KMS-11 (cell line): ENCODE measurements at regions not wholly inside any gene's neighbourhood (a gene's known extent, or its start where the extent isn't known, plus 50 kb on each side); places are given as distances from the start of the nearest gene placed in this dataset.

Experiments
- H2AFZ ChIP-seq: fragments of 200-600 bp; sonication (generic); 2 replicates; pipeline ENCODE4 v1.6.1; 2016; ENCODE audit warnings: antibody characterized with exemption, mixed run types, low read depth
- H3K27ac ChIP-seq: fragments of 200-600 bp; sonication (generic); 2 replicates; pipeline ENCODE4 v1.6.1; 2016; ENCODE audit warnings: mild to moderate bottlenecking, mixed run types
- H3K27me3 ChIP-seq: fragments of 200-600 bp; sonication (generic); 2 replicates; pipeline ENCODE4 v1.6.1; 2017; ENCODE audit warnings: mild to moderate bottlenecking, low read depth, mixed run types, moderate library complexity; ENCODE audit not compliant: insufficient read depth
- H3K36me3 ChIP-seq: fragments of 200-600 bp; sonication (generic); 2 replicates; pipeline ENCODE4 v1.6.1; 2017; ENCODE audit warnings: mild to moderate bottlenecking, mixed run types; ENCODE audit not compliant: insufficient read depth
- H3K4me1 ChIP-seq: fragments of 200-600 bp; sonication (generic); 2 replicates; pipeline ENCODE4 v1.6.1; 2016; ENCODE audit warnings: mild to moderate bottlenecking, low read depth, mixed run types; ENCODE audit not compliant: poor library complexity, severe bottlenecking
- H3K4me2 ChIP-seq: fragments of 200-600 bp; sonication (generic); 2 replicates; pipeline ENCODE4 v1.7.0; 2016; ENCODE audit warnings: mild to moderate bottlenecking, mixed run types
- H3K4me3 ChIP-seq: fragments of 200-600 bp; sonication (generic); IDR thresholded peaks from 2 replicates; pipeline ENCODE4 v1.6.1; 2017; ENCODE audit warnings: low read depth, low read length, mixed read lengths; ENCODE audit not compliant: insufficient read depth
- H3K79me2 ChIP-seq: fragments of 200-600 bp; sonication (generic); 2 replicates; pipeline ENCODE4 v1.6.1; 2016; ENCODE audit warnings: low read depth, mixed run types; ENCODE audit not compliant: insufficient read depth
- H3K9ac ChIP-seq: fragments of 200-600 bp; sonication (generic); 2 replicates; pipeline ENCODE4 v1.6.1; 2016; ENCODE audit warnings: mild to moderate bottlenecking, mixed run types
- H4K20me1 ChIP-seq: fragments of 200-600 bp; sonication (generic); 2 replicates; pipeline ENCODE4 v1.6.1; 2016; ENCODE audit warnings: mild to moderate bottlenecking, mixed run types; ENCODE audit not compliant: insufficient read depth
- TF ChIP-seq, protein P1 (sequence below): fragments of 200-600 bp; sonication (generic); conservative IDR thresholded peaks from 2 replicates; pipeline ENCODE4 v1.6.1; 2017; ENCODE audit warnings: low read depth, mild to moderate bottlenecking, antibody characterized with exemption, low read length, moderate library complexity, mixed read lengths

DNA sequence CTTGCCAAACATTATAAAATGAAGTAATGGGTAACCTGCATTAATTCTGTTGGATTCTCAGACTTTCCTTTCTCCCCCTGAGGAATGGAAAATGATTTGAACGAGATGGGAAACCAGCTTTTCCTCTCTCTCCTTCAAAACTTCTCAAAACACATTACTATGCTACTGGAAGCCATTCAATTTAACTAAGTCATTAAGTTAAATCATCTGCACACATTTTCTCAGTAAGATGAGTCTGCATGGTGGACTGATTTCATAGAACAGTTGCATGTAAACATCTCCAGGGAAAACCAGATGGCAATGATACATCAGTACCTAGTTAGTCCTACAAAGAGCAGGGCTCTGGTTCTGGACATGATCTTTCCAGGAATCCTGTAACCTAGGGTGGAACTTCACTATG is 59.9 kb downstream of the BMP4 start:
- TF ChIP-seq, protein P1, sequence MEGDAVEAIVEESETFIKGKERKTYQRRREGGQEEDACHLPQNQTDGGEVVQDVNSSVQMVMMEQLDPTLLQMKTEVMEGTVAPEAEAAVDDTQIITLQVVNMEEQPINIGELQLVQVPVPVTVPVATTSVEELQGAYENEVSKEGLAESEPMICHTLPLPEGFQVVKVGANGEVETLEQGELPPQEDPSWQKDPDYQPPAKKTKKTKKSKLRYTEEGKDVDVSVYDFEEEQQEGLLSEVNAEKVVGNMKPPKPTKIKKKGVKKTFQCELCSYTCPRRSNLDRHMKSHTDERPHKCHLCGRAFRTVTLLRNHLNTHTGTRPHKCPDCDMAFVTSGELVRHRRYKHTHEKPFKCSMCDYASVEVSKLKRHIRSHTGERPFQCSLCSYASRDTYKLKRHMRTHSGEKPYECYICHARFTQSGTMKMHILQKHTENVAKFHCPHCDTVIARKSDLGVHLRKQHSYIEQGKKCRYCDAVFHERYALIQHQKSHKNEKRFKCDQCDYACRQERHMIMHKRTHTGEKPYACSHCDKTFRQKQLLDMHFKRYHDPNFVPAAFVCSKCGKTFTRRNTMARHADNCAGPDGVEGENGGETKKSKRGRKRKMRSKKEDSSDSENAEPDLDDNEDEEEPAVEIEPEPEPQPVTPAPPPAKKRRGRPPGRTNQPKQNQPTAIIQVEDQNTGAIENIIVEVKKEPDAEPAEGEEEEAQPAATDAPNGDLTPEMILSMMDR: no peak
- Histone ChIP-seq H3K4me2 (no peak overlapping the region), H3K36me3 (no peaks in the 10 kb centered on the region), H3K4me1 (peaks cover 20% of the 10 kb centered on the region), H3K79me2 (no peaks in the 10 kb centered on the region), H3K9ac (no peak overlapping the region), H3K27me3 (no peaks in the 10 kb centered on the region), H2AFZ (no peak overlapping the region), H3K27ac (no peak overlapping the region), H4K20me1 (no peaks in the 10 kb centered on the region), H3K4me3 (no peak overlapping the region)

GRCh38 chr14:53894456-53894855 is 62.2 kb downstream of the BMP4 start:
- TF ChIP-seq, protein P1: no peak
- no peak overlapping the region for H3K9ac ChIP-seq
- H4K20me1 ChIP-seq: no peaks in the 10 kb centered on the region
- H3K27me3 ChIP-seq: no peaks in the 10 kb centered on the region
- H2AFZ ChIP-seq: no peak overlapping the region
- peak overlapping the region; percentile 46; the same call in 1 of the 2 replicates for H3K4me2 ChIP-seq
- H3K4me3 ChIP-seq: no peak overlapping the region
- no peaks in the 10 kb centered on the region for H3K36me3 ChIP-seq
- peak overlapping the region; percentile 25; the same call in 1 of the 2 replicates for H3K27ac ChIP-seq
- H3K79me2 ChIP-seq: no peaks in the 10 kb centered on the region
- H3K4me1 ChIP-seq: peaks cover 20% of the 10 kb centered on the region

GRCh38 chr14:53893374-53893773 is 63.3 kb downstream of the BMP4 start:
- Histone ChIP-seq H3K27ac (no peak overlapping the region), H3K27me3 (no peaks in the 10 kb centered on the region), H3K4me1 (peaks cover 20% of the 10 kb centered on the region), H4K20me1 (no peaks in the 10 kb centered on the region), H2AFZ (no peak overlapping the region), H3K79me2 (no peaks in the 10 kb centered on the region), H3K4me3 (no peak overlapping the region), H3K36me3 (no peaks in the 10 kb centered on the region), H3K9ac (no peak overlapping the region), H3K4me2 (peak overlapping the region; percentile 17; the same call in 1 of the 2 replicates)
- TF ChIP-seq, protein P1: no peak

- Histone ChIP-seq H3K79me2 (no peaks in the 10 kb centered on the region), H3K9ac (no peak overlapping the region), H4K20me1 (no peaks in the 10 kb centered on the region), H3K4me3 (no peak overlapping the region), H3K4me2 (no peak overlapping the region), H3K27me3 (no peaks in the 10 kb centered on the region), H3K36me3 (no peaks in the 10 kb centered on the region), H2AFZ (no peak overlapping the region), H3K4me1 (peaks cover 20% of the 10 kb centered on the region), H3K27ac (no peak overlapping the region)
- TF ChIP-seq, protein P1: no peak
These were observed 66.0 kb downstream of the BMP4 start for GRCh38 chr14:53890611-53891101.
